HepG2 (cell line): ENCODE measurements at regions not wholly inside any gene's neighbourhood (a gene's known extent, or its start where the extent isn't known, plus 50 kb on each side); places are given as distances from the start of the nearest gene placed in this dataset.

Experiments
- ATAC-seq: fragments of 200-7000 bp; cut with Tn5 transposase; 3 replicates; pipeline ENCODE4 v1.9.1; 2020; ENCODE audit warnings: mild to moderate bottlenecking, moderate library complexity
- BruUV-seq: library from RNA; stranded (reverse); fragments of 400-500 nt; replicated peaks from 2 replicates; lab custom pipeline; 2021; lab: Mats Ljungman, UMichigan
- CTCF ChIA-PET: fragments of 300-600 bp; formaldehyde crosslinking; extraction: SDS; loops from one replicate; lab custom pipeline; 2021; ENCODE audit warnings: low total read pairs, inconsistent platforms, low intra/inter-chr PET ratio; lab: Yijun Ruan, JAX
- POLR2A ChIA-PET: fragments of 350-600 bp; sonication (Branson Sonifier 250); formaldehyde crosslinking; loops from one replicate; lab custom pipeline; 2020; ENCODE audit warnings: antibody characterized with exemption, inconsistent platforms; lab: Yijun Ruan, JAX
- DNase-seq: peaks from one replicate; pipeline ENCODE4 v3.0.0-alpha.2; 2015; ENCODE audit warnings: low spot score
- FAIRE-seq: peaks from 3 replicates; lab custom pipeline; 2011; peaks lifted over from hg19 to GRCh38; lab: Jason Lieb, UNC
- H2AFZ ChIP-seq: one replicate; pipeline ENCODE4 v1.6.1; 2011; ENCODE audit warnings: low read length, inconsistent platforms
- H3K27ac ChIP-seq: fragments of 300-600 bp; 3 replicates; pipeline ENCODE4 v1.8.0; 2011; ENCODE audit warnings: mixed run types, mild to moderate bottlenecking, mixed read lengths, low read length, inconsistent platforms; ENCODE audit not compliant: insufficient read depth; ENCODE audit errors: extremely low read length
- H3K27me3 ChIP-seq, 2 experiments: fragments of 200-600 bp in 1 of 2; 2 replicates in 1 of 2; 3 replicates in 1 of 2; pipeline versions ENCODE4 v1.6.0 to v1.8.0; 2011; ENCODE audit warnings: low read length in 2 of 2, mild to moderate bottlenecking in 2 of 2, moderate library complexity in 2 of 2, inconsistent platforms in 1 of 2; ENCODE audit not compliant: insufficient read depth in 2 of 2, control insufficient read depth in 1 of 2
- H3K36me3 ChIP-seq, 2 experiments: fragments of 200-600 bp in 1 of 2; replicated peaks in 1 of 2; 2 replicates in 1 of 2; 3 replicates in 1 of 2; pipeline versions ENCODE4 v1.5.1 to v1.8.0; 2011; ENCODE audit warnings: low read length in 2 of 2, inconsistent platforms in 1 of 2; ENCODE audit not compliant: insufficient read depth in 2 of 2, control insufficient read depth in 1 of 2
- H3K4me1 ChIP-seq: 2 replicates; pipeline ENCODE4 v1.5.1; 2012; ENCODE audit warnings: low read length, inconsistent platforms; ENCODE audit not compliant: insufficient read depth
- H3K4me2 ChIP-seq: 2 replicates; pipeline ENCODE4 v1.6.0; 2011; ENCODE audit warnings: low read depth, low read length, inconsistent platforms
- H3K4me3 ChIP-seq, 3 experiments: fragments of 200-600 bp in 1 of 3; sonication (generic), shearing (Covaris generic) in 1 of 3; replicated peaks in 1 of 3; 2 replicates each; pipeline ENCODE4 v1.5.1; 2011 to 2016; ENCODE audit warnings: low read length in 3 of 3, inconsistent platforms in 2 of 3, low read depth in 2 of 3, mild to moderate bottlenecking in 2 of 3, control low read depth in 1 of 3, mixed read lengths in 1 of 3; ENCODE audit not compliant: insufficient read depth in 1 of 3
- H3K79me2 ChIP-seq: one replicate; pipeline ENCODE4 v1.6.1; 2011; ENCODE audit warnings: low read length, inconsistent platforms; ENCODE audit not compliant: insufficient read depth
- H3K9ac ChIP-seq: 2 replicates; pipeline ENCODE4 v1.6.0; 2011; ENCODE audit warnings: mild to moderate bottlenecking, low read depth, low read length, inconsistent platforms; ENCODE audit not compliant: insufficient read depth
- H3K9me3 ChIP-seq: 2 replicates; pipeline ENCODE4 v1.5.1; 2012; ENCODE audit warnings: mild to moderate bottlenecking, low read length
- H4K20me1 ChIP-seq: 2 replicates; pipeline ENCODE4 v1.6.0; 2011; ENCODE audit warnings: inconsistent platforms, mild to moderate bottlenecking, low read length, moderate library complexity; ENCODE audit not compliant: insufficient read depth
- CBX1 ChIP-seq: IDR thresholded peaks from one replicate; pipeline ENCODE4 v1.6.1; 2016; ENCODE audit warnings: antibody characterized with exemption, low read depth
- FIP1L1 ChIP-seq: fragments of 200-400 bp; formaldehyde crosslinking; IDR thresholded peaks from 2 replicates; pipeline ENCODE4 v1.6.1; 2018; ENCODE audit warnings: low read depth, mild to moderate bottlenecking, low read length, moderate library complexity, borderline replicate concordance; ENCODE audit not compliant: insufficient read depth
- KLF16 ChIP-seq, 2 experiments: sonication (generic) in 1 of 2; formaldehyde crosslinking in 1 of 2; IDR thresholded peaks; 2 replicates each; pipeline versions ENCODE4 v1.6.1 to v1.8.0; 2016 to 2023; ENCODE audit warnings: missing genetic modification reagents in 2 of 2, missing compliant biosample characterization in 1 of 2
- MNT ChIP-seq: fragments of 450-650 bp; IDR thresholded peaks from 2 replicates; pipeline ENCODE4 v1.6.1; 2016
- NFE2L2 ChIP-seq: fragments of 150-350 bp; IDR thresholded peaks from 2 replicates; pipeline ENCODE4 v1.6.1; 2014; ENCODE audit warnings: low read length
- SCMH1 ChIP-seq: sonication (generic); formaldehyde crosslinking; IDR thresholded peaks from 2 replicates; pipeline ENCODE4 v1.9.0; 2021; ENCODE audit warnings: missing genetic modification reagents, mild to moderate bottlenecking, borderline replicate concordance
- TOE1 ChIP-seq: sonication (generic); formaldehyde crosslinking; IDR thresholded peaks from 2 replicates; pipeline ENCODE4 v1.4.0; 2020; ENCODE audit warnings: mild to moderate bottlenecking, missing genetic modification reagents
- ZFP41 ChIP-seq: sonication (generic); formaldehyde crosslinking; IDR thresholded peaks from 2 replicates; pipeline ENCODE4 v1.4.0; 2020; ENCODE audit warnings: mild to moderate bottlenecking, missing genetic modification reagents, borderline replicate concordance
- ZNF451 ChIP-seq: sonication (generic); formaldehyde crosslinking; IDR thresholded peaks from 2 replicates; pipeline ENCODE4 v1.5.0; 2020; ENCODE audit warnings: mild to moderate bottlenecking, missing genetic modification reagents
- ZNF580 ChIP-seq: IDR thresholded peaks from 2 replicates; pipeline ENCODE4 v1.6.1; 2016; ENCODE audit warnings: low read depth, borderline replicate concordance
- ZSCAN29 ChIP-seq: sonication (generic); formaldehyde crosslinking; conservative IDR thresholded peaks from 2 replicates; pipeline ENCODE4 v1.4.0; 2020; ENCODE audit warnings: mild to moderate bottlenecking, missing genetic modification reagents
- WGBS: methylation state at CpG from one replicate; pipeline ENCODE4 v1.1.6; 2017; ENCODE audit warnings: low lambda C conversion rate; 5-methylcytosine and 5-hydroxymethylcytosine counted together
- in situ Hi-C: cut with HindIII; loops from 2 replicates; pipeline ENCODE4 v1.10.0; 2017; ENCODE audit warnings: low pct_unique_long_range_greater_than_20kb; ENCODE audit not compliant: extremely low pct_ligation_motif_present
- intact Hi-C: fragments of 100-400 bp; cut with micrococcal nuclease; formaldehyde crosslinking; loops from one replicate; pipeline ENCODE4 v1.10.0; 2022; ENCODE audit not compliant: unreplicated experiment
- TF ChIP-seq, protein P1 (sequence below): sonication (generic); formaldehyde crosslinking; IDR thresholded peaks from 2 replicates; pipeline ENCODE4 v1.4.0; 2020; ENCODE audit warnings: mild to moderate bottlenecking, missing genetic modification reagents
- TF ChIP-seq, protein P2 (sequence below): IDR thresholded peaks from 2 replicates; pipeline ENCODE4 v1.6.1; 2016; ENCODE audit warnings: missing biosample characterization, missing genetic modification reagents, low read depth

DNA sequence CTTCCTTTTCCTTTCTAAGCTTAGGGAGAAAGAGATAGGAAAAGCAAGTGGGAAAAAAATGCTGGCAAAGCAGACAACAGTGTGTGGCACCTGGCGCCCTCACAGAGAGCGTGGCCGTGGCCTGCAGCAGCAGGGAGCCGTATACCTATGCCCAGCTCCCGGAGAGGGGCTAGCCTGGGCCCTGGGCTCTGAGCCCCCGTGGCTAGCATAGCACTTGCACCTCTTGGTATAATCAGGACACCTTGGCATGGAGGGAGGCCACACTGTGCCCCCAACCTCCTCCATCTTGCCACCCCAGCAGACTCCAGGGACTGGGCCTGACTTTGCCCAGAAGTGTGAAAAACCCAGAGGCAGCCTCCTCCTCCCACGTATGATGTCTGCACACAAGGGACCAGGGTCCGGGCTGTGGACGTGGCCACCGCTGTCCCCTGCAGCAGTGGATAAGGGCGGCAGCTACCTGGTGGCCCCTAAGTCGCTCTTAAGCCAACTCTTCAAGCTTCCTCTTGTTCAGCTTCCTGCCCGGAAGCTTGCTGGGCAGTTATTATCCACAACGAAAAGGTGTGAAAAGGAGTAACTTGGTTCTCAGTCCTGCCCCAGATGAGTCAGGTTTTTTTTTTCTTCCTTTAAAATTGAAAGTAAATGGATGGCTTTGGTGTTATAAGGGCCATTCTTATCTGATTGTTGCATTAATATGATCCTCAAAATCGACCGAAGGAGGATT lies 249.1 kb upstream of the PITRM1 start:
- in situ Hi-C loops (no loop called here), intact Hi-C loops (no loop called here)
- H3K9ac ChIP-seq, result no peak overlapping the region
- H3K79me2 ChIP-seq, result no peaks in the 10 kb centered on the region
- no peaks in the 10 kb centered on the region for H3K9me3 ChIP-seq
- no TSS peak for BruUV-seq
- ChIA-PET CTCF (no interaction called here), POLR2A (no interaction called here)
- WGBS, result 36% methylated on average over 15 of the region's 16 CpGs
- H3K27me3 ChIP-seq, result peaks cover 1 to 46% of the 10 kb centered on the region in 2 experiments; a peak in 3 of 5 replicates
- no peak overlapping the region for H3K4me3 ChIP-seq
- H3K36me3 ChIP-seq, result no peaks in the 10 kb centered on the region
- TF ChIP-seq ZFP41 (no peak), ZNF580 (CRISPR knock-in tag) (no peak), CBX1 (no peak), MNT (no peak), SCMH1 (CRISPR knock-in tag) (no peak), NFE2L2 (no peak), TOE1 (CRISPR knock-in tag) (no peak), ZSCAN29 (no peak), ZNF451 (CRISPR knock-in tag) (no peak), KLF16 (CRISPR knock-in tag; IDR thresholded peaks at IDR 0.05) (no peak), FIP1L1 (no peak)
- TF ChIP-seq, protein P1, sequence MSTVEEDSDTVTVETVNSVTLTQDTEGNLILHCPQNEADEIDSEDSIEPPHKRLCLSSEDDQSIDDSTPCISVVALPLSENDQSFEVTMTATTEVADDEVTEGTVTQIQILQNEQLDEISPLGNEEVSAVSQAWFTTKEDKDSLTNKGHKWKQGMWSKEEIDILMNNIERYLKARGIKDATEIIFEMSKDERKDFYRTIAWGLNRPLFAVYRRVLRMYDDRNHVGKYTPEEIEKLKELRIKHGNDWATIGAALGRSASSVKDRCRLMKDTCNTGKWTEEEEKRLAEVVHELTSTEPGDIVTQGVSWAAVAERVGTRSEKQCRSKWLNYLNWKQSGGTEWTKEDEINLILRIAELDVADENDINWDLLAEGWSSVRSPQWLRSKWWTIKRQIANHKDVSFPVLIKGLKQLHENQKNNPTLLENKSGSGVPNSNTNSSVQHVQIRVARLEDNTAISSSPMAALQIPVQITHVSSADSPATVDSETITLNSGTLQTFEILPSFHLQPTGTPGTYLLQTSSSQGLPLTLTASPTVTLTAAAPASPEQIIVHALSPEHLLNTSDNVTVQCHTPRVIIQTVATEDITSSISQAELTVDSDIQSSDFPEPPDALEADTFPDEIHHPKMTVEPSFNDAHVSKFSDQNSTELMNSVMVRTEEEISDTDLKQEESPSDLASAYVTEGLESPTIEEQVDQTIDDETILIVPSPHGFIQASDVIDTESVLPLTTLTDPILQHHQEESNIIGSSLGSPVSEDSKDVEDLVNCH (CRISPR knock-in tag), result no peak
- TF ChIP-seq, protein P2, sequence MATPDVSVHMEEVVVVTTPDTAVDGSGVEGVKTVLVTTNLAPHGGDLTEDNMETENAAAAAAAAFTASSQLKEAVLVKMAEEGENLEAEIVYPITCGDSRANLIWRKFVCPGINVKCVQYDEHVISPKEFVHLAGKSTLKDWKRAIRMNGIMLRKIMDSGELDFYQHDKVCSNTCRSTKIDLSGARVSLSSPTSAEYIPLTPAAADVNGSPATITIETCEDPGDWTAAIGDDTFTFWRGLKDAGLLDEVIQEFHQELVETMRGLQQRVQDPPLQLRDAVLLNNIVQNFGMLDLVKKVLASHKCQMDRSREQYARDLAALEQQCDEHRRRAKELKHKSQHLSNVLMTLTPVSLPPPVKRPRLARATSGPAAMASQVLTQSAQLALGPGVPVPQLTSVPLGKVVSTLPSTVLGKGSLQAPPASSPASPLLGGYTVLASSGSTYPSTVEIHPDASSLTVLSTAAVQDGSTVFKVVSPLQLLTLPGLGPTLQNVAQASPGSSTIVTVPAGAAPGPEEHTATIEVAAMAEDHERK (CRISPR knock-in tag), result no peak
- H2AFZ ChIP-seq, result no peak overlapping the region
- H3K4me1 ChIP-seq, result peaks cover 13% of the 10 kb centered on the region
- H3K4me2 ChIP-seq, result no peak overlapping the region
- H4K20me1 ChIP-seq, result no peaks in the 10 kb centered on the region
- no peak overlapping the region for H3K27ac ChIP-seq
- ATAC-seq (no peak; the same call in 2 of the 3 replicates), DNase-seq (no peak), FAIRE-seq (no peak)
